ENCODE measurements at regions not wholly inside any gene's neighbourhood (a gene's known extent, or its start where the extent isn't known, plus 50 kb on each side); places are given as distances from the start of the nearest gene placed in this dataset.

- H3K27me3 Mint-ChIP-seq (ENCODE audit: low read depth in 3 of 3): peaks cover 0 to 2% (median 0%) of the 10 kb centered on the region in 3 donors
- H3K27ac Mint-ChIP-seq: no peak overlapping the region
- no peaks in the 10 kb centered on the region for H3K36me3 Mint-ChIP-seq
- Histone ChIP-seq H3K9me3 (replicated peaks in 1 of 2; ENCODE audit: control insufficient read depth in 1 of 2, insufficient read depth in 1 of 2, low read length in 2 of 2) (peaks cover 0 to 13% of the 10 kb centered on the region in 2 donors), H3K4me3 (replicated peaks in 1 of 3; ENCODE audit: low read depth in 2 of 3, low read length in 3 of 3) (no peak overlapping the region), H3K4me1 (ENCODE audit: control insufficient read depth in 1 of 2, insufficient read depth in 2 of 2, low read length in 2 of 2) (no peaks in the 10 kb centered on the region), H2AFZ (ENCODE audit: insufficient read depth, low read depth, low read length, poor library complexity, severe bottlenecking) (no peak overlapping the region), H4K20me1 (ENCODE audit: insufficient read depth, low read length) (no peaks in the 10 kb centered on the region), H3K79me2 (ENCODE audit: insufficient read depth, low read length) (no peaks in the 10 kb centered on the region), H3K36me3 (replicated peaks in 1 of 2; ENCODE audit: control insufficient read depth in 1 of 2, insufficient read depth in 2 of 2, low read length in 2 of 2) (no peaks in the 10 kb centered on the region), H3K27ac (ENCODE audit: low read depth in 1 of 2, low read length in 2 of 2) (no peak overlapping the region), H3K27me3 (ENCODE audit: control insufficient read depth in 2 of 2, insufficient read depth in 2 of 2, low read length in 2 of 2) (no peaks in the 10 kb centered on the region), H3K4me2 (replicated peaks; ENCODE audit: extremely low read depth, low read length, poor library complexity, severe bottlenecking) (no peak overlapping the region), H3K9ac (ENCODE audit: insufficient read depth, low read length, poor library complexity, severe bottlenecking) (no peak overlapping the region)
- WGBS (ENCODE audit: insufficient coverage): 99% methylated on average over 6 of the region's 7 CpGs
- H3K4me3 Mint-ChIP-seq: no peak overlapping the region
- no peak for DNase-seq
- no peaks in the 10 kb centered on the region for H3K4me1 Mint-ChIP-seq
- intact Hi-C loops (cut with micrococcal nuclease): no loop called here
- peaks cover 0 to 14% (median 11%) of the 10 kb centered on the region in 7 donors for H3K9me3 Mint-ChIP-seq
- no peak for TF ChIP-seq CTCF (IDR thresholded peaks at IDR 0.05)
Measured at GRCh38 chr4:181030961-181031360, 1212.2 kb upstream of the TENM3 start.

- Histone ChIP-seq H3K79me2 (ENCODE audit: insufficient read depth, low read length) (no peaks in the 10 kb centered on the region), H3K9me3 (replicated peaks in 1 of 2; ENCODE audit: control insufficient read depth in 1 of 2, insufficient read depth in 1 of 2, low read length in 2 of 2) (no peaks in the 10 kb centered on the region), H2AFZ (ENCODE audit: insufficient read depth, low read depth, low read length, poor library complexity, severe bottlenecking) (no peak overlapping the region), H3K9ac (ENCODE audit: insufficient read depth, low read length, poor library complexity, severe bottlenecking) (no peak overlapping the region), H4K20me1 (ENCODE audit: insufficient read depth, low read length) (no peaks in the 10 kb centered on the region), H3K4me1 (ENCODE audit: control insufficient read depth in 1 of 2, insufficient read depth in 2 of 2, low read length in 2 of 2) (no peaks in the 10 kb centered on the region), H3K4me2 (replicated peaks; ENCODE audit: extremely low read depth, low read length, poor library complexity, severe bottlenecking) (no peak overlapping the region), H3K4me3 (replicated peaks in 1 of 3; ENCODE audit: low read depth in 2 of 3, low read length in 3 of 3) (no peak overlapping the region), H3K27me3 (ENCODE audit: control insufficient read depth in 2 of 2, insufficient read depth in 2 of 2, low read length in 2 of 2) (no peaks in the 10 kb centered on the region), H3K27ac (ENCODE audit: low read depth in 1 of 2, low read length in 2 of 2) (no peak overlapping the region), H3K36me3 (replicated peaks in 1 of 2; ENCODE audit: control insufficient read depth in 1 of 2, insufficient read depth in 2 of 2, low read length in 2 of 2) (no peaks in the 10 kb centered on the region)
- no peak for TF ChIP-seq CTCF (IDR thresholded peaks at IDR 0.05)
- no peaks in the 10 kb centered on the region for H3K36me3 Mint-ChIP-seq
- DNase-seq: no peak
- WGBS (ENCODE audit: insufficient coverage): no CpG with 5 or more reads among the region's 4 CpGs
- intact Hi-C loops (cut with micrococcal nuclease): no loop called here
- H3K4me1 Mint-ChIP-seq: no peaks in the 10 kb centered on the region
- peaks cover 0 to 3% (median 0%) of the 10 kb centered on the region in 7 donors for H3K9me3 Mint-ChIP-seq
- H3K27ac Mint-ChIP-seq: no peak overlapping the region
- no peak overlapping the region for H3K4me3 Mint-ChIP-seq
- no peaks in the 10 kb centered on the region for H3K27me3 Mint-ChIP-seq (ENCODE audit: low read depth in 3 of 3)
Measured at GRCh38 chr4:181043486-181043885, 1199.7 kb upstream of the TENM3 start.

All from CD14-positive monocyte (primary cell).